GM10266 (cell line): ENCODE measurements at regions not wholly inside any gene's neighbourhood (a gene's known extent, or its start where the extent isn't known, plus 50 kb on each side); places are given as distances from the start of the nearest gene placed in this dataset.

Experiments
- DNase-seq: peaks from one replicate; pipeline ENCODE4 v3.0.0; 2012; ENCODE audit errors: extremely low spot score
- TF ChIP-seq, protein P1 (sequence below): IDR thresholded peaks from 2 replicates; pipeline ENCODE4 v1.5.1; 2012; ENCODE audit warnings: mild to moderate bottlenecking, low read depth; ENCODE audit not compliant: control insufficient read depth, insufficient read depth; ENCODE audit errors: missing control alignments

DNA sequence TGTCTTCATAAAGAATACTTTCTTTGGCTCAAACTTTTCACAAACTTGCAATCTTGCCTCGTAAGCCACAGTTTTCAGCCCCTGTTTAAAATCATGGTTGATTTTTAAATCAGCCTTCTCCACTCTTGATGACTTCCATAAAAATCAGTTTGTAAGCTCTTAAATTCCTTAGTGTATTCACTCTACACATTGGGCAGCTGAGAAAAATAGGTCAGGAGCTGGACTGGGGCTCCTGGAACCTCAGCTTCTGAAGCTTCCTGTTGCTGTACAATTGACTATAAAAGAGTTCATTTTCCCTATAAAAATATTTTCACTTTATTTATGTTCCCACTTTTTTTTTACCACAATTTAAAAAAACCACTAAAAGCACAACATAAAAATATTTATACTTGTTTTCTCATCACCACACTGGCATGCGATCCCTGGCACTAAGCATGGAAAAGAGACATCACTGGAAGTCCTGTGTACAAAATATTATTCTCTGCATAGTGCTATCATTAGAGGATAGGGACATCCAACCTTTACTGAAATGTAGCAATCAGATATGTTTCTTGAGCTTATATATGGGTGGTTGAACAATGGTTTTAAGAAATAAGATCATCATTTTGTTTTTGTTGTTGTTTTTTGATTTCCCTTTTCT, 345.7 kb downstream of the FBXO8 start:
- TF ChIP-seq, protein P1, sequence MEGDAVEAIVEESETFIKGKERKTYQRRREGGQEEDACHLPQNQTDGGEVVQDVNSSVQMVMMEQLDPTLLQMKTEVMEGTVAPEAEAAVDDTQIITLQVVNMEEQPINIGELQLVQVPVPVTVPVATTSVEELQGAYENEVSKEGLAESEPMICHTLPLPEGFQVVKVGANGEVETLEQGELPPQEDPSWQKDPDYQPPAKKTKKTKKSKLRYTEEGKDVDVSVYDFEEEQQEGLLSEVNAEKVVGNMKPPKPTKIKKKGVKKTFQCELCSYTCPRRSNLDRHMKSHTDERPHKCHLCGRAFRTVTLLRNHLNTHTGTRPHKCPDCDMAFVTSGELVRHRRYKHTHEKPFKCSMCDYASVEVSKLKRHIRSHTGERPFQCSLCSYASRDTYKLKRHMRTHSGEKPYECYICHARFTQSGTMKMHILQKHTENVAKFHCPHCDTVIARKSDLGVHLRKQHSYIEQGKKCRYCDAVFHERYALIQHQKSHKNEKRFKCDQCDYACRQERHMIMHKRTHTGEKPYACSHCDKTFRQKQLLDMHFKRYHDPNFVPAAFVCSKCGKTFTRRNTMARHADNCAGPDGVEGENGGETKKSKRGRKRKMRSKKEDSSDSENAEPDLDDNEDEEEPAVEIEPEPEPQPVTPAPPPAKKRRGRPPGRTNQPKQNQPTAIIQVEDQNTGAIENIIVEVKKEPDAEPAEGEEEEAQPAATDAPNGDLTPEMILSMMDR: no peak
- DNase-seq: no peak

DNA sequence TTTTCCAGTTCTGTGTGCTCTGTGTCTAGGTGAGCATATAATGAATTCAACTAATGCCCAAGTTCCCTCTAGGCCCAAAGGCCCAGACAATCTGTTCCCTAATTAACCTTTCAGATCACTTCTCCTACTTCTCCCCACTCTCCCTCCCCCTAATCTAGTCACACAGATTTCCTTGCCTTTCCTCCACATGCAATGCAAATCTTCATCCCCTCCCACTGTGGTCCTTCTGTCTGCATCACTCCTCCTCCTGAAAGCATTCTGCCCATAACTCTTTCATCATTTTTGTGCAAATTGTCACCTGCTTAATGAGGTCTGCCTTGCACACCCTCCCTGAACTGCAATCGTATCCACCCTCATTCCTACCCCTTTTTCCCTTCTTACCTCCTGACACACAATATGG, 346.6 kb downstream of the FBXO8 start:
- DNase-seq: no peak
- TF ChIP-seq, protein P1: no peak

DNA sequence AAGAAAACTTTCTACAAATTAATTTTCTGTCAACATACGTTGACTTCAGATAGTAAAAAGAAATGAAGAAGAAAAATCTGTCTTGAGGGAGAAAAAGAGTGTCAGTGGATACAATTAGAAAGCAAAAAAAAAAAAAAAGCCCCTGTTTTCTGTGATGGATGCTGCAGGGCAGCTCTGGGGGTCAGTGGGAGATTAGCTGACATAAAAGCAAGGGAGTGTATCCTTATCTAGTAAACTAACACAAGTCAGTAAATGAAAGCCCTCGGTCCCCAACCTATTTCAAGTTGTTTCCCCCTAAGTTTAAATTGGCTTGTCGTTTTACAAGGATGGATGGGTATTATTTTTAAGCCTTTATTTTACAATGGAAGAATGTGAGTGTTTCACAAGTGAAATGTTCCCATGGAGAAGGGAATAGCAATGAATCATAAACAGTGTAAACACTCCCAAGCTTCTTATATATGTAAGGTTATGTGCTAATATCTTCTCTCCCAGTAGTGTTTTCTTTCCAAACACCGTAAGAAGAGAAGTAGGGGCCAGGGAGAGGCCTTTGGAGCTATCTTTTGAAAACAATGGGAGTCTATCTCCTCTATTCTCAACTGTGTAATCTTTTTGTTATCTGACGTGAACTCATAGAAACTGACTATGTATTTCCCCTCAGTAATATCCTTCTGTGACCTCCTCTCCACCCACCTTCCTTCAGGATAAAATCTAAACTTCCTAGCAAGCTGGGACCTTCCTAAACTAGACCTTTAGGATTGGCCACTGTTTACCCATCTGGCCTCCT, 347.7 kb downstream of the FBXO8 start:
- DNase-seq: no peak
- TF ChIP-seq, protein P1: no peak

DNA sequence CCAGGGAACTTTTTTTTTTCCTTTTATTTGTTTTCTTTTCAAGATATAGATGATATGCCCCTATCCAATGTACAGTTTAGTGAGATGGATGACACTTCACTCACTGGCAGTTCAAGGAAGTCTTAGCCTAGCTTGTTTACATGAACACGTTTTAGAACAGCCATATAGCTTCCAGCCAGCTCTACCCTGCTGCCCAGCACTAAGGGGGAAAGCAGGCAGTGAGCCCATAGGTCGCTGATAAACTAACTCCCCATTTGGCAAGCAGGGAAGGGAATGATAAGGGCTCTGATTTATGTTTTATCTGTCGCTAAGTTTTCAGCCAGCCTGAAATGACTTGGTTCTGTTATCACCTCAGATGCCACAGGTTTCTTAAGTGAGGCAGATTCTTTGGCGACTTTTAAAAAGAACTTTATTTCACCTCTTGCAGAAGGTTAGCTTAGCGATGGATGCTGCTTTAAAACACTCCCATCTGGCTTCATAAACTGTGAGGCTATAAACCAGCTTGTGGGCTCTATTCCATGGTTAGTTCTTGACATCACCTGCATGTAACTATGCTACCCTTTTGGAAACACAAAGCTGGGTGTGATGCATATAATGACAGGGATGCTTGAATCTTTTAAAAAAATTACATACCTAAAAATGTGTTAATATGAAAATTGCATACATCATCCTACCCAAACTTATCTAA, 348.4 kb downstream of the FBXO8 start:
- TF ChIP-seq, protein P1: no peak
- DNase-seq: no peak

DNA sequence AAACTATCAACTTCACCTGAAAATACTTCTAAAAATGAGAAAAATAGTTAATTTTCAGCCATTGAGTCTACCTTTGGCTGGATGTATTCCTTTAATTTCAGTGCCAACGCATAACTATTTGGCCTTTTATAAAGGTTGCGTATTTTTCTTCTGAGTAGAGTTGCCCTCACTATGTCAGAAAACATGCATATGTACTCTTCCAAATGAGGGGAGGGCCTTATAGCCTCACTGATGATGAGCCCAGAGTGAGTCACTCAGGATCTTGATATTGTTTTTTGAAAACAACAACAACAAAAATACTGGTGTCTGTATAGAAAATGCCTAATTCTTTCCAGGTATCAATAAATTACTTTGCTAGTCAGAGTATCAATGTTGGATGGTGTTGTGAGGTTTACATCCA, 349.3 kb downstream of the FBXO8 start:
- DNase-seq: no peak
- TF ChIP-seq, protein P1: no peak

DNA sequence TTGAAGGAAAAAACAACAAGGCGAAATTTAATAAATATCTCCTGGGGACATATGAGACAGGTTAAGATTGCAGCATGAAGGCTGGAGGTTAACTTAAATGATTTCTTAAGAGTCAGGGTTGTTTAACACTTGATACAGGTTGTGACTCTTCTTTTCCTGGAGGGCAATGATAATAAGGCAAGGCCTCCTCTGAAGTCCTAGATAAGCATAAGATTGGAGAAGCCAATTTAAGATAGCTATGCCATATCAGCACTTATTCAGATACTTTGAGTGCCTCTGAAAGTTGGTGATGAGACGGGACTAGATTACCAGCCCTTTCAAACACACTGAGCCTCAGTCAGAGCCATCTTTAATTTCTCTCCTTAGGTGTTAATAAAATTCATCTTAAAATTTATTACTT, 350.8 kb downstream of the FBXO8 start:
- DNase-seq: no peak
- TF ChIP-seq, protein P1: no peak
